ENCODE measurements at regions not wholly inside any gene's neighbourhood (a gene's known extent, or its start where the extent isn't known, plus 50 kb on each side); places are given as distances from the start of the nearest gene placed in this dataset.
"Not testable (repeated sequence)": the region's sequence is repeated elsewhere in the genome, so short reads cannot be mapped to it uniquely, and the experiment has no call there.

DNA sequence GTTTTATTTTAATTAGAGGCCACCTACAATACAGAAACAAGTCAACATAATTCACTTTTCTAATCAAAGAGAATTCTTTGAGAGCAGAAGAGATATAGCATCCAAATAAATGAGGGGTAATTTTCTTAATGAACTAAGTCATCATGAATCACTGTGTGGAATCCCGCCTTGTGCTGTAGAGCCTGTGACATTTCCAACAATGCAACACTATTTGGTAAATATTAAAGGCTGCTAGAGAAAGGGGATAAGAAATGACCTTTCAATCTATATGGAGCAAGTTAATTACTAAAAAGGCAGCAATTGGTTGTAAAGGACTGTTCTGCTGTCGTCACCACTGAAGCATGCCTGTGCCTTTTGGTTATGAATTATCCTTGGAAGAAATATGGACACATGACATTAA, 345.7 kb upstream of the MAF start:
- in situ Hi-C loops (cut with MboI; ENCODE audit: low pct_unique_long_range_greater_than_20kb, low sequenced_read_pairs, unreplicated experiment) = no loop called here
- DNase-seq (ENCODE audit: low spot score) = no peak
- TF ChIP-seq CTCF (IDR thresholded peaks at IDR 0.05; ENCODE audit: extremely low read depth, insufficient read depth, missing control alignments) = no peak

GRCh38 chr16:79943736-79944135, 343.2 kb upstream of the MAF start:
- TF ChIP-seq CTCF (IDR thresholded peaks at IDR 0.05; ENCODE audit: extremely low read depth, insufficient read depth, missing control alignments) = no peak
- no peak for DNase-seq (ENCODE audit: low spot score)
- in situ Hi-C loops (cut with MboI; ENCODE audit: low pct_unique_long_range_greater_than_20kb, low sequenced_read_pairs, unreplicated experiment) = no loop called here

- TF ChIP-seq CTCF (IDR thresholded peaks at IDR 0.05; ENCODE audit: extremely low read depth, insufficient read depth, missing control alignments) = no peak
- no peak for DNase-seq (ENCODE audit: low spot score)
- in situ Hi-C loops (cut with MboI; ENCODE audit: low pct_unique_long_range_greater_than_20kb, low sequenced_read_pairs, unreplicated experiment) = no loop called here
These were observed 338.0 kb upstream of the MAF start for GRCh38 chr16:79938575-79938974.

GRCh38 chr16:79937671-79938070, 337.1 kb upstream of the MAF start:
- in situ Hi-C loops (cut with MboI; ENCODE audit: low pct_unique_long_range_greater_than_20kb, low sequenced_read_pairs, unreplicated experiment) = not testable (repeated sequence)

DNA sequence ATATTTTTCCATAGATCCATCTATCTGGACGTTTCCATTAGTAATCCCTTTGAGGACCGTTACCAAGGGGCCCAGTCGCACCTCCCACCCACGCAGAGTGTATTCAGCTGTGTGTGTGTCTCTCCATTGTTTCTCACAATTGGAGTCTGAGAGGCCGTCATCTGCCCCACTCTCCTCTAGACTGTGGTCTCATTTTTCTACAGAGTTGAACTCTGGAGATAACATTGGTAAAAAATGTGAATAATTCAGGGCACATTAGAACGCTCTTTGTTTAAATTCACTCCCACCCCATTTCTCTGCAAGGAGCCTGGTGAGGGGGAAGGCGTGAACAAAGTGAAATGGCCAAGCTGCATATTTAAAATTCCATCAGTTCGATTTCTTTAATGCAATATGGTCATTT, 333.1 kb upstream of the MAF start:
- no peak for DNase-seq (ENCODE audit: low spot score)
- in situ Hi-C loops (cut with MboI; ENCODE audit: low pct_unique_long_range_greater_than_20kb, low sequenced_read_pairs, unreplicated experiment) = no loop called here
- TF ChIP-seq CTCF (IDR thresholded peaks at IDR 0.05; ENCODE audit: extremely low read depth, insufficient read depth, missing control alignments) = no peak

More at GRCh38 chr16:79937671-79938070, 337.1 kb upstream of the MAF start:
- not testable (repeated sequence) for DNase-seq (ENCODE audit: low spot score)

DNA sequence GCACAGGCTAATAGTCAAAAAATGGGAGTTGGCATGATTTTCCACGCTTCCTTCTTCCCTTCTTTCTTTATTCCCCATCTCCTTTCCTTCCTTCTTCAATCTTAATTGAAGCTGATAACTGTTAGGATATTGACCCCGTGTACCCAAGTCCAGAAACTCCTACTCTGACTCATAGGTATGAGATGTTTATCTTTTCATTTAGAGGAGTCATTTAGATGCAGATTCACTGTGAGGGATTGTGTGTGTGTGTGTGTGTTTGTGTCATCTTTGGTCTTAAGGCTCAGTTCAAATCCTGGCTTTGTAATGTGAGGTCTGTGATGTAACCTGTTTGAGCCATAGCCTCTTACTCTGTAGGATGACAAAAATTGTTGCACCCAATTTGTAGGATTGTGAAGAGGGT, 332.0 kb upstream of the MAF start:
- DNase-seq (ENCODE audit: low spot score) = no peak
- in situ Hi-C loops (cut with MboI; ENCODE audit: low pct_unique_long_range_greater_than_20kb, low sequenced_read_pairs, unreplicated experiment) = no loop called here
- no peak for TF ChIP-seq CTCF (IDR thresholded peaks at IDR 0.05; ENCODE audit: extremely low read depth, insufficient read depth, missing control alignments)

DNA sequence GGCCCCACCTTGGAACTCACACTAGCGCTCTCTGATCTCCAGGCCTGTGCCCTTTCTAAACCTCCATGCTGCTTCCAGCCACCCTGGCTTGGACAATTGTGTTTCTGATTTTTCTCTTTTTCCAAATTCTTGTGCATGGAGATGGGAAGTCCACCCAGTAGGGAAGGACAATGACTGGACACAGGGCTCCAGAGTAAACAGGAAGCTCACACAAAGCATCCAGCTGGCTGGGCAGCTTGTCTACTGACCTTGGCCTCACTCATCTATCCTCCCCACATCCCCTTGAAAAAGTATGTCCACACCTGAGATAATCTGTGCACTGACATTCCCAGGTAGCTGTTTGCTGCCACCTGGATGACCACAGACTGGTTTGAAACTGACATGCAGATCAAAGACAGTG, 331.2 kb upstream of the MAF start:
- no peak for DNase-seq (ENCODE audit: low spot score)
- in situ Hi-C loops (cut with MboI; ENCODE audit: low pct_unique_long_range_greater_than_20kb, low sequenced_read_pairs, unreplicated experiment) = no loop called here
- no peak for TF ChIP-seq CTCF (IDR thresholded peaks at IDR 0.05; ENCODE audit: extremely low read depth, insufficient read depth, missing control alignments)

Data from GM13977 (cell line).